ENCODE measurements at regions not wholly inside any gene's neighbourhood (a gene's known extent, or its start where the extent isn't known, plus 50 kb on each side); places are given as distances from the start of the nearest gene placed in this dataset.
"Not testable (repeated sequence)": the region's sequence is repeated elsewhere in the genome, so short reads cannot be mapped to it uniquely, and the experiment has no call there.

DNA sequence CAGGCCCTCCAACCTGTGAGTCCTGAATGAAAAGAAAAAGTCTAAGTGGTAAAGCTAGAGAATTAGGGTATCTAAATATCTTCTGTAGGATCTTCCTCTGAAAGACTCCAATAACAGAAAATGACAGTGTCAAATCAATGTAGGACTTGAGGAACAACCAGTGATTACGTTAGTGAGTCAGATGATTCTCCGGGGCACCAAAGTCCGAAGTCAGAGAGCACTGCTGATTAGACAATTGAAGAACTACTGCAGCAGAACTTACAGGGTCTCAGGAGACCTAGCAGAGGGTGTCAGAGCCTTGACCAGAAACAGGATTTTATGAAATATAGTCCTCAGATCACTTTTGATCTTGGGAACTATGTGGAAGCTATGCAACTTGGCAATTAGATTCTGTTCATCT, 605.8 kb downstream of the EPHA3 start:
- Mint-ChIP-seq H3K4me3 (no peak overlapping the region), H3K4me1 (no peaks in the 10 kb centered on the region), H3K27ac (no peak overlapping the region), H3K36me3 (ENCODE audit: low read depth) (peaks cover 4% of the 10 kb centered on the region), H3K27me3 (ENCODE audit: low read depth, poor library complexity) (no peaks in the 10 kb centered on the region), H3K9me3 (peaks cover 18% of the 10 kb centered on the region)
- TF ChIP-seq, protein P1, sequence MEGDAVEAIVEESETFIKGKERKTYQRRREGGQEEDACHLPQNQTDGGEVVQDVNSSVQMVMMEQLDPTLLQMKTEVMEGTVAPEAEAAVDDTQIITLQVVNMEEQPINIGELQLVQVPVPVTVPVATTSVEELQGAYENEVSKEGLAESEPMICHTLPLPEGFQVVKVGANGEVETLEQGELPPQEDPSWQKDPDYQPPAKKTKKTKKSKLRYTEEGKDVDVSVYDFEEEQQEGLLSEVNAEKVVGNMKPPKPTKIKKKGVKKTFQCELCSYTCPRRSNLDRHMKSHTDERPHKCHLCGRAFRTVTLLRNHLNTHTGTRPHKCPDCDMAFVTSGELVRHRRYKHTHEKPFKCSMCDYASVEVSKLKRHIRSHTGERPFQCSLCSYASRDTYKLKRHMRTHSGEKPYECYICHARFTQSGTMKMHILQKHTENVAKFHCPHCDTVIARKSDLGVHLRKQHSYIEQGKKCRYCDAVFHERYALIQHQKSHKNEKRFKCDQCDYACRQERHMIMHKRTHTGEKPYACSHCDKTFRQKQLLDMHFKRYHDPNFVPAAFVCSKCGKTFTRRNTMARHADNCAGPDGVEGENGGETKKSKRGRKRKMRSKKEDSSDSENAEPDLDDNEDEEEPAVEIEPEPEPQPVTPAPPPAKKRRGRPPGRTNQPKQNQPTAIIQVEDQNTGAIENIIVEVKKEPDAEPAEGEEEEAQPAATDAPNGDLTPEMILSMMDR (IDR thresholded peaks at IDR 0.05): no peak
- DNase-seq: no peak

DNA sequence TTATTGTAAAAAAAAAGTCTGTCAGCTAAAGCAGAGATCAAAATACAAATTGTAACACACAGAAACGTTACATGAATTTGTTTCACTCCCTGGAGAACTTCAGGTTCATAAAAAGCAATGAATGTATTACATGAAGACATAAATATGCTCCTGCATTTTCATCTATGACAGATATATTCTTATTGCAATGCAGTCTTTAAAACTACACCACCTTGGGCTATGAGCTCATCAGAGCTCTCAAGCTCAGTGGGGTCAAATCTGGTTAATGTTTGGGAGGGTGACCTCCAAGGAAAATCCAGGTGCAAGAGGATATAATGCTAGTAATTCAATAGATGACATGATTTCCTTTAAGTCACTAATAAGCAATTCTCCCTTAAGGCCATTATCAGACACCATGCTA, 606.8 kb downstream of the EPHA3 start:
- H3K27me3 Mint-ChIP-seq (ENCODE audit: low read depth, poor library complexity): no peaks in the 10 kb centered on the region
- H3K36me3 Mint-ChIP-seq (ENCODE audit: low read depth): peaks cover 4% of the 10 kb centered on the region
- TF ChIP-seq, protein P1 (IDR thresholded peaks at IDR 0.05): no peak
- peaks cover 18% of the 10 kb centered on the region for H3K9me3 Mint-ChIP-seq
- DNase-seq: no peak
- H3K27ac Mint-ChIP-seq: no peak overlapping the region
- no peaks in the 10 kb centered on the region for H3K4me1 Mint-ChIP-seq
- no peak overlapping the region for H3K4me3 Mint-ChIP-seq

DNA sequence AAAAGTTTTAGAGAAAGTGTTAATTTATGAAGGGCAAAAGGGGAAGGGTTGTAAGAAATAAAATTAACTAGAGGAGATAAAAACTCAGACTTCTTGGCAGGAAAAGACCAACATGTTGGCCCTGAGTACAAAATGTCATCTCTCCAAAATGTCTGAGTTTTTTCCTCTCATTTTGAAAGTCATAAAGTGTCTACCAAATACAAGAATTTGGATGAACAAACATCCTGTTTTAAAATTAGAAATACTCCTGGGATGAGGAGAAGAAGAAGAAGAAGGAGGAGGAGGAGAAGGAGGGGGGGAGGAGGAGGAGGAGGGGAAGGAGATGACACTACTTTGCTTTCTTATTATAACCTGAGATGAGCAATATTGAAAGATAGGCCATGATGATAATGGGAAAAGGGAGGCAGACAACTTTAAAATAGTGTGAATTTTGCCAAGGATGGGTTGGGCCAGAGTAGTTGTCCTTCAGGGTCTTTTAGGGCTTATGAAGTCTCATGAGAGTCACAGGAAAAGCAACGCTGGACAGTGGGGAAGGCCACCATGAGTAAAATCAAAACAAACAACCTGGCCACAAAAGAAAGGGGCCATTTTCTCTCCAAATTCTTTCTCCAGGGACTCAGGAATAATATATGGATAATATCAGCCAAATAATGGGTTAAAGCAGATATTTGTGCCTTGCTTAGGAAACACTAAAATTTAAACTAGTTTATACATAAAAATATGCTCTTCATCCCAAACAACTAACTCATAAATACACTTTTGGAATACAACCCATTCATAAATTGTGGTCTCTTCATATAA, 632.9 kb downstream of the EPHA3 start:
- no peak for DNase-seq
- Mint-ChIP-seq H3K27ac (peak overlapping the region; percentile 46), H3K27me3 (ENCODE audit: low read depth, poor library complexity) (no peaks in the 10 kb centered on the region), H3K9me3 (no peaks in the 10 kb centered on the region), H3K36me3 (ENCODE audit: low read depth) (no peaks in the 10 kb centered on the region), H3K4me3 (no peak overlapping the region), H3K4me1 (no peaks in the 10 kb centered on the region)
- TF ChIP-seq, protein P1 (IDR thresholded peaks at IDR 0.05): no peak

DNA sequence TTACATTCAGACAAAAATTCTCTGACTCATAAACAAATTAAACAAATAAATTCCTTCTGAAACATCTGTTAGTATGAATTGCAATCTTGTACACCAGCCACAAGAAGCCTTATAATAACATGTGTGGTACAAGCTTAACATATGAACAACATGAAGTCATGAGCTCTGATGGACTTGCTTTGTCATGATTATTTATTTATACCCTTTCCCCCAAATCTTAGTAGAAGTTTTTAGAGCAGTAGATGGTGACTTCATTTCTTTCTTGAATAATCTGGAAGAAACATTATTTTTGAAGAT, 633.4 kb downstream of the EPHA3 start:
- no peaks in the 10 kb centered on the region for H3K36me3 Mint-ChIP-seq (ENCODE audit: low read depth)
- H3K27me3 Mint-ChIP-seq (ENCODE audit: low read depth, poor library complexity): no peaks in the 10 kb centered on the region
- TF ChIP-seq, protein P1 (IDR thresholded peaks at IDR 0.05): no peak
- peaks cover 4% of the 10 kb centered on the region for H3K9me3 Mint-ChIP-seq
- no peak overlapping the region for H3K4me3 Mint-ChIP-seq
- no peaks in the 10 kb centered on the region for H3K4me1 Mint-ChIP-seq
- no peak for DNase-seq
- no peak overlapping the region for H3K27ac Mint-ChIP-seq

DNA sequence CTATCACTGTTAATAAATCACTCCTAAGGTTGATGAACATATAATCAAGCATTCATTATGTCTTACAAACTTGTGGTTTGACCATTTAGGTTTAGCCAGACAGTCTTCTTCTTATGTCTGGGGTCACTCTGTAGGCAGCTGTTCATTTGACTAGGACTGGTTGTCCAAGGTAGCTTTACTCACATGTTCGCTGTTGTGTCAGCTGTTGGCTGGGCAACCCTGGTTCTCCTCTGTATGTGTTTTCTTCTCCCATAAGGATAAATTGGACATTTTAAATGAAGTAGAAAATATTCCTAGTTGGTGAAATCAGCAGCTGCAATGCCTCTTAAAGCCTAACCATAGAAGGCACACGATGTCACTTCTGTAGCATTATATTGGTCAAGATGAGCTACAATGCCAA, 635.1 kb downstream of the EPHA3 start:
- TF ChIP-seq, protein P1 (IDR thresholded peaks at IDR 0.05): no peak
- peaks cover 4% of the 10 kb centered on the region for H3K4me1 Mint-ChIP-seq
- no peak overlapping the region for H3K27ac Mint-ChIP-seq
- H3K27me3 Mint-ChIP-seq (ENCODE audit: low read depth, poor library complexity): no peaks in the 10 kb centered on the region
- no peaks in the 10 kb centered on the region for H3K36me3 Mint-ChIP-seq (ENCODE audit: low read depth)
- no peak for DNase-seq
- H3K4me3 Mint-ChIP-seq: no peak overlapping the region
- H3K9me3 Mint-ChIP-seq: peaks cover 13% of the 10 kb centered on the region

DNA sequence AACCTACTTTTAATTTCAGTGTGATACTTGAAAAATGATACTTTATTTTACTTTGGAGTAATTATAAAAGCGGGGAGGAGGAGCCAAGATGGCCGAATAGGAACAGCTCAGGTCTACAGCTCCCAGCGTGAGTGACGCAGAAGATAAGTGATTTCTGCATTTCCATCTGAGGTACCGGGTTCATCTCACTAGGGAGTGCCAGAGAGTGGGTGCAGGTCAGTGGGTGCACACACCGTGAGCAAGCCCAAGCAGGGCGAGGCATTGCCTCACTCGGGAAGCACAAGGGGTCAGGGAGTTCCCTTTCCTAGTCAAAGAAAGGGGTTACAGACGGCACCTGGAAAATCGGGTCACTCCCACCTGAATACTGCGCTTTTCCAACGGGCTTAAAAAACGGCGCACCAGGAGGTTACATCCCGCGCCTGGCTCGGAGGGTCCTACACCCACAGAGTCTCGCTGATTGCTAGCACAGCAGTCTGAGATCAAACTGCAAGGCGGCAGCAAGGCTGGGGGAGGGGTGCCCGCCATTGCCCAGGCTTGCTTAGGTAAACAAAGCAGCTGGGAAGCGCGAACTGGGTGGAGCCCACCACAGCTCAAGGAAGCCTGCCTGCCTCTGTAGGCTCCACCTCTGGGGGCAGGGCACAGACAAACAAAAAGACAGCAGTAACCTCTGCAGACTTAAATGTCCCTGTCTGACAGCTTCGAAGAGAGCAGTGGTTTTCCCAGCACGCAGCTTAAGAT, 640.3 kb downstream of the EPHA3 start:
- H3K36me3 Mint-ChIP-seq (ENCODE audit: low read depth); H3K27me3 Mint-ChIP-seq (ENCODE audit: low read depth, poor library complexity); H3K27ac Mint-ChIP-seq; H3K4me1 Mint-ChIP-seq; H3K4me3 Mint-ChIP-seq; DNase-seq: not testable (repeated sequence)
- H3K9me3 Mint-ChIP-seq: peaks cover 53% of the 10 kb centered on the region

Data from nephron progenitor cell (in vitro differentiated cells).